ENCODE measurements at regions not wholly inside any gene's neighbourhood (a gene's known extent, or its start where the extent isn't known, plus 50 kb on each side); places are given as distances from the start of the nearest gene placed in this dataset.
"Not testable (repeated sequence)": the region's sequence is repeated elsewhere in the genome, so short reads cannot be mapped to it uniquely, and the experiment has no call there.

DNA sequence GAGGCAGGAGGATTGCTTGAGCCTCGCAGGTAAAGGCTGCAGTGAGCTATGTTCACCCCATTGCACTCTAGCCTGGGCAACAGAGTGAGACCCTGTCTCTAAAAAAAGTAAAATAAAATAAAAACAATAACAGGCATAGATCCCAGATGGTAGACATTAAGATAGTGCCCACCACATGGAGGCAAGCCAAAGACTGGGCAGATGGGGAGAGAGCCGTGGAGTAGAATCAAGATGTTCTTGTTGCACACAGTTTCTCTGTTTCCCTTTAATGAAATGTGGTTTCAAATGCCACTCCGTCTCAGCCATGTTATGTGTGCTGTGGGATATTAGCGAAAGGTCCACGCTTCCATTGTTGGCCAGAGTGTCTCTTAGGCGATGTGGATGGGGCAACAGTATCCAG, 63.8 kb upstream of the TBL1X start:
- TF ChIP-seq, protein P1, sequence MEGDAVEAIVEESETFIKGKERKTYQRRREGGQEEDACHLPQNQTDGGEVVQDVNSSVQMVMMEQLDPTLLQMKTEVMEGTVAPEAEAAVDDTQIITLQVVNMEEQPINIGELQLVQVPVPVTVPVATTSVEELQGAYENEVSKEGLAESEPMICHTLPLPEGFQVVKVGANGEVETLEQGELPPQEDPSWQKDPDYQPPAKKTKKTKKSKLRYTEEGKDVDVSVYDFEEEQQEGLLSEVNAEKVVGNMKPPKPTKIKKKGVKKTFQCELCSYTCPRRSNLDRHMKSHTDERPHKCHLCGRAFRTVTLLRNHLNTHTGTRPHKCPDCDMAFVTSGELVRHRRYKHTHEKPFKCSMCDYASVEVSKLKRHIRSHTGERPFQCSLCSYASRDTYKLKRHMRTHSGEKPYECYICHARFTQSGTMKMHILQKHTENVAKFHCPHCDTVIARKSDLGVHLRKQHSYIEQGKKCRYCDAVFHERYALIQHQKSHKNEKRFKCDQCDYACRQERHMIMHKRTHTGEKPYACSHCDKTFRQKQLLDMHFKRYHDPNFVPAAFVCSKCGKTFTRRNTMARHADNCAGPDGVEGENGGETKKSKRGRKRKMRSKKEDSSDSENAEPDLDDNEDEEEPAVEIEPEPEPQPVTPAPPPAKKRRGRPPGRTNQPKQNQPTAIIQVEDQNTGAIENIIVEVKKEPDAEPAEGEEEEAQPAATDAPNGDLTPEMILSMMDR (IDR thresholded peaks at IDR 0.05), result no peak
- intact Hi-C loops (cut with DNase I), result no loop called here
- ATAC-seq (no peak), DNase-seq (no peak)
- H3K9me3 ChIP-seq, result peaks cover 3% of the 10 kb centered on the region
- WGBS, 3 donors, result 86 to 91% (median 90%) methylated on average over 6 of the region's 6 CpGs
- no peaks in the 10 kb centered on the region for H3K36me3 ChIP-seq (ENCODE audit: insufficient read depth in 1 of 2, low read depth in 1 of 2)
- H3K4me1 ChIP-seq, result no peaks in the 10 kb centered on the region
- no peak overlapping the region for H3K27ac ChIP-seq
- no peaks in the 10 kb centered on the region for H3K27me3 ChIP-seq (ENCODE audit: insufficient read depth in 3 of 3, low read length in 2 of 3)
- no peak overlapping the region for H3K4me3 ChIP-seq

DNA sequence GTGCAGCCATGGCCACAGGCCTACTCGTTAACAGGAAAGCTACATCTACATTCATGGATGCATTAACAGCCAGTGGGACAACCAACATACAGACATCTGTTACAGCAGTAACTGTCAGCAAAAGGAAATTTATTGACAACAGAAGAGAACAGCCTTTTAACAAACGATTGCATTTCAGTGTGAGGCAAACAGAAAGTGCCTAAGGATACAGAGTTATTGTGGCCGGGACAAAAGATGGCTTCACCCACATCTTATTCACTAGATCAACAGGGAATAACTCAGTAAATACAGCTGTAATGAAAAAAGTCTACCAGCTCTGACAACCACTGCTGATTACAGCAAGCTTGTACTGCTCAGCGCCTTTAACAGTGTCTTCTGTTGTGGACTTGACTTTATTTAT, 61.5 kb upstream of the TBL1X start:
- H3K4me1 ChIP-seq, result no peaks in the 10 kb centered on the region
- WGBS, 3 donors, result 59 to 69% (median 63%) methylated on average over 4 of the region's 4 CpGs
- no peaks in the 10 kb centered on the region for H3K27me3 ChIP-seq (ENCODE audit: insufficient read depth in 3 of 3, low read length in 2 of 3)
- no peak for ATAC-seq
- H3K4me3 ChIP-seq, result no peak overlapping the region
- TF ChIP-seq, protein P1 (IDR thresholded peaks at IDR 0.05), result no peak
- no peaks in the 10 kb centered on the region for H3K36me3 ChIP-seq (ENCODE audit: insufficient read depth in 1 of 2, low read depth in 1 of 2)
- intact Hi-C loops (cut with DNase I), result no loop called here
- no peak for DNase-seq
- H3K9me3 ChIP-seq, result peaks cover 3% of the 10 kb centered on the region
- H3K27ac ChIP-seq, result no peak overlapping the region

DNA sequence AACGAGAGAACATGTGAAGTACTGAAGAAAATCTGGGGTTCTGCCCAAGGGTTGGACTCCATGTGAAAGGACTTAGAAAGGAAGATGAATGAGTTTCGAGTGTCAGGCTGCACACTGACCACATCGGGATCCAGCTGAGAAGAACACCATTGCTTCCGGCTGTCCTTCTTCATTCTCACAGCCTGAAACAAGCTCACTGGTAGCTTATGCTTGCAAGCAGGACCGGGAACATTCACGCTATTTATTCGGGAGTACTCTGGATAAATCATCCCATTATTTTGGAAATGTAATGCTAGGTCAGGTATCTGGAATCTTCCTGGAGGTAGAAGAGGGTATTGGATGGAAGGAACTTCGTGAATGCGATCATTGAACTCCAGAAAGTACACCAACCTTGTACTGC, 59.2 kb upstream of the TBL1X start:
- H3K9me3 ChIP-seq; ATAC-seq; H3K27me3 ChIP-seq (ENCODE audit: insufficient read depth in 3 of 3, low read length in 2 of 3); H3K4me3 ChIP-seq; intact Hi-C loops (cut with DNase I); H3K27ac ChIP-seq; DNase-seq; H3K36me3 ChIP-seq (ENCODE audit: insufficient read depth in 1 of 2, low read depth in 1 of 2); H3K4me1 ChIP-seq: not testable (repeated sequence)
- 90 to 92% (median 90%) methylated on average over 8 of the region's 9 CpGs for WGBS, 3 donors

DNA sequence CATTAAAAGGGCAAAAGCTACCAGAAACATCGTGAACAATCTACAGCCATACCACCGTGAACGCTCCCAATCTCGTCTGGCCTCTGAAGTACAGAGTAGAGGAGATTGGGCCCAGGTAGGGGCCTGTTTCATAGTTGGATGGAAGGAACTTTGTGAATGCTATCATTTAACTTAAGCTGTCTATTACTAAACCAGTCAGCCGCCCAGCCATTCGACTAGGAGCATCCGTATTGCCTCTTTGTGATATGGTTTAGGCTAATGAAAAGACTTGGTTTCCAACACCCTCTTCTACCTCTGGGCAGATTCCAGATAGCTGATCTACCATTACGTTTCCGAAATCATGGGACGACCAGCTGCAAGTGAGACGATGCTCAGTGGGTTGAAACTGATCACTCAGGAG, 54.0 kb upstream of the TBL1X start:
- H3K4me1 ChIP-seq; H3K36me3 ChIP-seq (ENCODE audit: insufficient read depth in 1 of 2, low read depth in 1 of 2); ATAC-seq; intact Hi-C loops (cut with DNase I); H3K27me3 ChIP-seq (ENCODE audit: insufficient read depth in 3 of 3, low read length in 2 of 3); H3K9me3 ChIP-seq; DNase-seq; H3K27ac ChIP-seq; H3K4me3 ChIP-seq: not testable (repeated sequence)
- 89 to 94% (median 90%) methylated on average over 3 of the region's 11 CpGs for WGBS, 3 donors

DNA sequence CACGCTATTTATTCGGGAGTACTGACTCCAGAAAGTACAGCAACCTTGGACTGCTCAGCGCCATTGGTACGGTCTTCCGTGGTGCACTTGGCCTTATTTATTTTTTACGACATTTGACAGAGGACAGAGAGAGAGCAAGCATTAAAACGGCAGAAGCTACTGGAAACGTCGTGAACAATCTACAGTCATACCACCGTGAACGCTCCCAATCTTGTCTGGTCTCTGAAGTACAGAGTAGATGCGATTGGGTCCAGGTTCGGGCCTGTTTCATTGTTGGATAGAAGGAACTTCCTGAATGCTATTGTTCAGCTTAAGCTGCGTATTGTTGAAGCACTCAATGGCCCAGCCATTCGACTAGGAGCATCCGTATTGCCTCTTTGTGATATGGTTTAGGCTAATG, 53.2 kb upstream of the TBL1X start:
- H3K36me3 ChIP-seq (ENCODE audit: insufficient read depth in 1 of 2, low read depth in 1 of 2); ATAC-seq; DNase-seq; H3K9me3 ChIP-seq; intact Hi-C loops (cut with DNase I); H3K4me3 ChIP-seq; H3K27ac ChIP-seq; H3K27me3 ChIP-seq (ENCODE audit: insufficient read depth in 3 of 3, low read length in 2 of 3); H3K4me1 ChIP-seq: not testable (repeated sequence)
- WGBS, 3 donors, result 86 to 91% (median 88%) methylated on average over 16 of the region's 16 CpGs

DNA sequence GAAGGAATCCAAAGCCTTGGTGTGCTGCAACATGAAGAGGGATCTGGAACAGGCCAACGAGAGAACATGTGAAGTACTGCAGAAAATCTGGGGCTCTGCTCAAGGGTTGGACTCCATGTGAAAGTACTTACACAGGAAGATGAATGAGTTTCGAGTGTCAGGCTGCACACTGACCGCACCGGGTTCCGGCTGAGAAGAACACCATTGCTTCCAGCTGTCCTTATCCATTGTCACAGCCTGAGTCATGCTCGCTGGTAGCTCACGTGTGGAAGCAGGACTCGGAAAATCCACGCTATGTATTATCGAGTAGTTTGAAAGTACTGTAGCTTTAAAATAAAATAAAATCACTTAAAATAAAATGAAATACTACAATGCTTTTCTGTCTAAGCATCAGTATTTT, 50.4 kb upstream of the TBL1X start:
- no peak for ATAC-seq

More for the DNA sequence above, 50.4 kb upstream of the TBL1X start:
- TF ChIP-seq, protein P1 (IDR thresholded peaks at IDR 0.05), result no peak
- Histone ChIP-seq H3K4me1 (no peaks in the 10 kb centered on the region), H3K27ac (no peak overlapping the region), H3K9me3 (peaks cover 3% of the 10 kb centered on the region), H3K27me3 (ENCODE audit: insufficient read depth in 3 of 3, low read length in 2 of 3) (no peaks in the 10 kb centered on the region), H3K36me3 (ENCODE audit: insufficient read depth in 1 of 2, low read depth in 1 of 2) (no peaks in the 10 kb centered on the region), H3K4me3 (no peak overlapping the region)
- 31 to 56% (median 54%) methylated on average over 9 to 10 of the region's 10 CpGs for WGBS, 3 donors
- DNase-seq, result no peak
- intact Hi-C loops (cut with DNase I), result no loop called here

All from psoas muscle (tissue), 7 donors.